Fibroblast of skin of scalp (primary cell): ENCODE measurements at regions not wholly inside any gene's neighbourhood (a gene's known extent, or its start where the extent isn't known, plus 50 kb on each side); places are given as distances from the start of the nearest gene placed in this dataset.

ENCODE experiments used
- DNase-seq: peaks from one replicate; pipeline ENCODE4 v3.0.0-alpha.2; 2013

- no peak for DNase-seq
Observed at GRCh38 chr4:36394352-36394903, 113.0 kb downstream of the DTHD1 start.

- DNase-seq, result peak; percentile 9
Observed at GRCh38 chr4:36399762-36400353, 118.4 kb downstream of the DTHD1 start.

GRCh38 chr4:36402008-36402758 lies 120.8 kb downstream of the DTHD1 start:
- DNase-seq, result no peak

- DNase-seq, result no peak
Observed at GRCh38 chr4:36411338-36411737, 129.9 kb downstream of the DTHD1 start.

DNA sequence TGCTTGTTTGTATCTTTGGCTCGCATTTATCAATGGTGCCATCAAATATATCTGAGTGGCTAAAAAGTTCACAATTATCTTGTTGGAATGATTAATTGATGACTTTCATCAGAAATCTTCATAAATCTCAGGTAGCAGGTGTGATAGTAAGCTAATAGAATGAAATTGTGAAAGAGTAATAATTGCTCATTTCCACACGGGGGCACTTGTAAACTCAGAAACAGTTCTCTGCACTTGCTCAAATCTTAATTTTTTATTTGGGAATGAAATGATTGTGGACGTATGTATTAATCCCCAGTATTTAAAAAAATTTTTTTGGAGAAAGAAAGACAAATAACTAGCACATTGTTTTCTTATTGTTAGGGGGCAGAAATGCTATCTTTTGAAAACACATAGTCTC lies 132.8 kb downstream of the DTHD1 start:
- no peak for DNase-seq

- DNase-seq, result no peak
Observed at GRCh38 chr4:36417146-36417545, 135.7 kb downstream of the DTHD1 start.

- no peak for DNase-seq
Observed at GRCh38 chr4:36420111-36420679, 138.8 kb downstream of the DTHD1 start.

GRCh38 chr4:36422607-36423006 lies 141.2 kb downstream of the DTHD1 start:
- no peak for DNase-seq

- no peak for DNase-seq
Observed at GRCh38 chr4:36426741-36427140, 145.3 kb downstream of the DTHD1 start.

GRCh38 chr4:36427696-36428095 lies 146.3 kb downstream of the DTHD1 start:
- no peak for DNase-seq

DNA sequence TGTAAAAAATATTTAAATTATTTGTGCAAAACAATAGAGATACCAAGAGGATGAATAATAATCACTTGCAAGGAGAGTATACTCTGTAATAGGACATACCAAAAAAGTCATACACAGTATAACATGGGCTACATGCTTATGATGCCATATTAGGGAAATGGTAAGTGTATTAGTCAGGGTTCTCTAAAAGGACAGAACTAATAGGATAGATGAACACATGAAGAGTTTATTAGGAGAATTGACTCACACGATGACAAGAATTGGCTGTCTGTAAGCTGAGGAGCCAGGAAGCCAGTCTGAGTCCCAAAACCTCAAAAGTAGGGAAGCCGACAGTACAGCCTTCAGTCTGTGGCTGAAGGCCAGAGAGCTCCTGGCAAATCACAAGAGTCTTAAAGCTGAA lies 151.2 kb downstream of the DTHD1 start:
- peak; percentile 25 for DNase-seq

GRCh38 chr4:36439556-36439955 lies 158.1 kb downstream of the DTHD1 start:
- DNase-seq, result no peak

GRCh38 chr4:36445480-36445879 lies 164.1 kb downstream of the DTHD1 start:
- DNase-seq, result no peak

DNA sequence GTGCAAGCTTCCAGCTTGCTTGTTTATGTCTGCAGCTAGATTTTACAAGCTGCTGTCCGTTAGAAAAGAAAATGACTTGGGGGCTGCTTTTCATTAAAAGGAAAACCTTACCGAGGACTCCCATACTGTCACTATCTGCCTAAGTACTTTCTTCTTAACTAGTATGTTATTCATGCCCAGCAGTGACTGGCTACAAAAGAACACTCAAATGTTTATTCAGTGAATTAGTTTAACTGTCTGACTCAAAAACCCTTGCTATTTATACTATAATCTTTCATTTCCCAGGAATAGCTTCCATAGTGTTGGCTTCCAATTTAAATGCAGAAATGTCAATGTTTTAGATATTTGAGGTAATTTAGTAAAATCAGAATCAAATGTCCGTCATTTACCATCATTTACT lies 164.9 kb downstream of the DTHD1 start:
- DNase-seq, result peak; percentile 1

DNA sequence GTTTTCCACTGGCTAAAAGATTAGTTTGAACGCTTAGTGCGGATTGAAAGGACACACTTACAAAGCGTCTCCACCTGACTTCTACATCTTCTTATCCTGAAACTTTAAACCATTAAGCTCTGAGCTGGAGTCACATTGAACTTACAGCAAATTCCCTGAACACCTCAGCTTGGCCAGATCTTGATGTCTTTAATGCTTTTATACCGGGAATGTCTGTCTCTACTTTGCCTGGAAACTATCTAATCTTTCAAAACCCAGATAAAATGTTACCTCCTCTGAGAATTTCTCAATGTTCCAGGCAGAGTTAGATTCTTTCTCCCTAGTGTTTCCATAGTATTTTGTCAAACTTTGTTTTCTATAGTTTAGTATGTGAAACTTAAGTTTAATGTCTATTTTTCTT lies 179.9 kb downstream of the DTHD1 start:
- no peak for DNase-seq

GRCh38 chr4:36467670-36468069 lies 186.3 kb downstream of the DTHD1 start:
- DNase-seq, result no peak

DNA sequence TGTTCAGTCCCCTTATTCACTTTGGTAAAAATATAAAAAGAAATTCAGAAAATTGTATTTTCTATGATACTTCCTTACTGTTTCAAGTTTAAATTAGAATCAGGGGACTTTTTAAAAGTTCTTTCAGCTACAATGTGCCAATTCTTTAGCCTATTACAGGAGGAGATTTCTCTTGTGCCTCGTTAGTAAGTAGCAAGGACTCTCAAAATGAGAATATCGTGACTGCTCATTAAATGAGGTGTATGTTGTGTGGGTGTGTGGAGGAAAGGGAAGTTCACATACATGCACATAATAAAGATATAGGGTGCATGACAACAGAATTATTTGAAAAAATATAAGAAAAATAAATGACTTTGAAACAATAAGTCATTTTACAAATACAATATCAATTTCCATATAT lies 190.5 kb downstream of the DTHD1 start:
- no peak for DNase-seq

DNA sequence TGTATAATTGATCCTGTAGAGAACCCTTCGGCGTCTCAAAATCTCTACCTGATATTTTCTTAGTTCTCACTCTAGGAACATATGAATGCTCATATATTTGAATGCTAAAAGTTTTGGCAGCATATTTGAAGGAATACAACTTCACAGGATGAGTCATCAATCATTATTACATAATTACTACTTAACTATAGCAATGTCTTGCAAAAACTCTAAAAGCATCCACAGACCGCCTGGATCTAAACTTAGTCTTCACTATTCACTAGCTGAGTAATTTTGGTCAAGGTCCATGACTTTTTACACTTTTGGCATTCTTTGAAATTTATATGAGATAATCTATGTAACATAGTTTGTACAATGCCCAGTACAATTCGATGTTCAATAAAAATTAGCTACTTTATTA lies 194.7 kb downstream of the DTHD1 start:
- DNase-seq, result no peak

GRCh38 chr4:36477861-36478260 lies 196.4 kb downstream of the DTHD1 start:
- no peak for DNase-seq

DNA sequence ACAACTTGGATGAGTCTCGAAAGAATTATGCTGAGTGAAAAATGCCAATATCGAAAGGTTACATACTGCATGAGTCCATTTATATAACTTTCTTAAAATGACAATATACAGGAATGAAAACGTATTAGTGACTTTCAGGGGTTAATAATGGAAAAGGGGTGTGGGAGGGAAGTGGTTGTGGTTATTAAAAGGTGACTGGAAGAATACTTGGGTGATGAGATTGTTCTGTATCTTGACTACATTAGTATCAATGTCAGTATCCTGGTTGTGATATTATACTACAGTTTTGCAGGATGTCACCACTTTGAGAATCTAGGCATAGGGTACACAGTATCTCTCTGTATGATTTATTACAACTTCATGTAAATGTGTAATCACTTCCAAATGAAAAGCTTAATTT lies 204.5 kb downstream of the DTHD1 start:
- no peak for DNase-seq

DNA sequence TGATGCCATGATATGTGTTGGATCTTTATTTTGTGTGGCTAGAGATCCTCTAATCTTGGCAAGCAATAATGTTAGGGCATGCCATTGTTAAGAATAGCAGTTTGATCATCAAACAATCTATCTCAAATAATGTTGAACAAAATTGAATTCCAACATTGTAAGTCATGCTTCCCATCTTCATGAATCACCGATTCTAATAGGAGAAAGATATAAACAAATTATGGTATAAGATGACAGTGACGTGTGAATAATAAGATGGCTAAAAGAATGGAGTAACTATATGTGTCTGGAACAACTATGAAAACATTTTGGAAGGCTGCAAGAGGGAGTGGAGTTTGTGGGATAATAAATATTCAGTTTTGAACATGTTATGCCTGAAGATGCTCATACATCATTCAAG lies 208.4 kb downstream of the DTHD1 start:
- no peak for DNase-seq

DNA sequence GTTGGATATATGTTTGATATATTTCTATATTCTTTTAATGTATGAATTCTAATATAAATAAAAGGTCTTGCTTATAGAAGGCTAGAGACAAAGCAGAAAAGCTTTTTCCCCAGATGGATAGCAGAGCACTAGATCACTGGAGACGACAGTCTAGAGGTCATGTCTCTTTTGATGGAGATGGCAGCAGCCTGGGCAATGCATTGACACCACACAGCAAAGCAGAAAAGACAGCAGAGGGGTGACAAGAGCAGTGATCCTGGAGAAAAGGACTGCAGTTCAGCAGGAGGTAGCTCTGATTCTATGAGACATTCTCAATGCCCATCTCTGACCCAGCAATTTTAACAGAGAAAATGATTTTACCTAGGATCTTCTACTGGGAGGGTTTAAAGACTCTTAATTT lies 210.6 kb downstream of the DTHD1 start:
- no peak for DNase-seq

DNA sequence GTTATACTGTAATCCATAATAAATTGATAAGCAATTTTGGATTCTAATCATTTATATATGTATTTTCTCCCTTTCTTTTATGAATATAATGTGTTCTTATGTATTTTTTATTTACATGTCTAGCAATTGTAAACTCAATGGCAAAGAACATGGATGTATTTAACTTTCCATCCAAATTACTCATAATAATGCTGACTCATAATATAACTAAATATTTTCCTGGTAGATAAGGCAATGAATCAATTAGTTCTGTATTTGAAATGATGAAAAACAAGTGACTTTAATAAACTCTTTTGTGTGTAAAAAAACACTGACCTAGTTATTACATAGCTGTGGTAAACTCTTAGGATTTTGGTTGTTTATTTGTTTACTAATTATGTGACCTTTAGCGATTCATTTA lies 211.2 kb downstream of the DTHD1 start:
- DNase-seq, result no peak

GRCh38 chr4:36493251-36493650 lies 211.8 kb downstream of the DTHD1 start:
- no peak for DNase-seq
